Epithelial cell of esophagus (primary cell): ENCODE measurements at regions not wholly inside any gene's neighbourhood (a gene's known extent, or its start where the extent isn't known, plus 50 kb on each side); places are given as distances from the start of the nearest gene placed in this dataset.
A peak's percentile ranks its signal among the peaks of the same experiment; 100 is the strongest.

ENCODE experiments used
- DNase-seq: peaks from one replicate; pipeline ENCODE4 v3.0.0; 2010; ENCODE audit warnings: low read depth
- H3K4me3 ChIP-seq: 2 replicates; pipeline ENCODE4 v1.5.1; 2011; ENCODE audit warnings: mild to moderate bottlenecking, low read length, control low read depth
- TF ChIP-seq, protein P1 (sequence below): IDR thresholded peaks from 2 replicates; pipeline ENCODE4 v1.5.1; 2011; ENCODE audit warnings: low read depth, mild to moderate bottlenecking, low read length, control low read depth, inconsistent platforms; ENCODE audit not compliant: insufficient read depth; ENCODE audit errors: missing control alignments

DNA sequence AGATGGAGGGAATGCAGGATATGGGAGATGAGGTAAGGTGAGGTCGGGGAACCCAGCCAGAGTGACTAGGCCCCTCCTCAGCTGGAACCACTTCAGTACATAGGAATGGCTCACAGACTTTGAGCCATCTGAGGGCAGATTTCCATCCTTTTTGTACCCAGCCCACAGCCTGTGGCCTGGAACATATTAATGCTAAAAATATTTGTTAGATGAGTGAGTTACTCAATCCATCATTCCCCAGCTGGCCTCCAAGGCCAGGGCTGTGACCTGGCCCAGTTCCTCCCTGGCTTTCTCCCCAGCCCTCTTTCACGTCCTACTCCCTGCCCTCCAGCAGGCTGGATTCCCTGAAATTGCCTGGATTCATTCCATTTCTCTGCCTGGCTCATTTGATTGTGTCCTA lies 57.2 kb upstream of the PRDM11 start:
- peak; percentile 9 for DNase-seq
- TF ChIP-seq, protein P1, sequence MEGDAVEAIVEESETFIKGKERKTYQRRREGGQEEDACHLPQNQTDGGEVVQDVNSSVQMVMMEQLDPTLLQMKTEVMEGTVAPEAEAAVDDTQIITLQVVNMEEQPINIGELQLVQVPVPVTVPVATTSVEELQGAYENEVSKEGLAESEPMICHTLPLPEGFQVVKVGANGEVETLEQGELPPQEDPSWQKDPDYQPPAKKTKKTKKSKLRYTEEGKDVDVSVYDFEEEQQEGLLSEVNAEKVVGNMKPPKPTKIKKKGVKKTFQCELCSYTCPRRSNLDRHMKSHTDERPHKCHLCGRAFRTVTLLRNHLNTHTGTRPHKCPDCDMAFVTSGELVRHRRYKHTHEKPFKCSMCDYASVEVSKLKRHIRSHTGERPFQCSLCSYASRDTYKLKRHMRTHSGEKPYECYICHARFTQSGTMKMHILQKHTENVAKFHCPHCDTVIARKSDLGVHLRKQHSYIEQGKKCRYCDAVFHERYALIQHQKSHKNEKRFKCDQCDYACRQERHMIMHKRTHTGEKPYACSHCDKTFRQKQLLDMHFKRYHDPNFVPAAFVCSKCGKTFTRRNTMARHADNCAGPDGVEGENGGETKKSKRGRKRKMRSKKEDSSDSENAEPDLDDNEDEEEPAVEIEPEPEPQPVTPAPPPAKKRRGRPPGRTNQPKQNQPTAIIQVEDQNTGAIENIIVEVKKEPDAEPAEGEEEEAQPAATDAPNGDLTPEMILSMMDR: no peak
- no peak overlapping the region for H3K4me3 ChIP-seq

DNA sequence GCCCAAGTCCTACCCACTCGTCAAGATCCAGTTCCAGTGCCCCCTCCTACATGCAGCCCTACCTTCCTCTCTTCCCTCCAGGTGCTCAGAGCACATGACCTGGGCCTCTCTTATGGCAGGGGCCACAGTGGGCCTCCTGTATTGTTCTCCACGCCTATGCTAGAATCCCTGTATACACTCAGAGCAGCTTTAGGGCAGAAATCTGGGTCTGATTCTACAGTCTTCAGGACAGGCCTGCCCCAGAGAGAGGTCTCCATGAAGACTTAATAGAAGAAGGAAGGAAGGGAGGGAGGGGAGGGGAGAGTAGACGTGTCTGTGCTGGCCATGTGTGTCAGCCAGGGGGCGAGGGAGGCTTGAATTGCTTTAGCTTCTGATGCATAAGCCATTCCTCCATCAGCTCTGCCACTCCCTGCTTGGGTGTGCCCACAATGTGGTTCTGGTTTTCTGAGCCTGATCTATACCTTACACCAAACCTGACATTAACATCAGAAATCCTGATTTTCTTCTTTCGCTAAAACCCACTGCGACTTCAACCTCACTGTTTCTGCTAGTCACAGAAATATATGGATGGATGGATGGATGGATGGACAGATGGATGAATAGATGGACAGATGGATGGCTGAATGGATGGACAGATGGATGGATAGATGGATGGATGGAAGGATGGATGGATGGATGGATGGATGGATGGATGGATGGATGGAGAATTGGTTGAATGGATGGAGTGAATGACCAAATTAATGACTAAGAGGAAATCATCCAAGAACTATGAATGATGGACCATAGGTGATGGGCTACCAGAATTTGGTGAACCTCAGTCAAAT lies 56.6 kb upstream of the PRDM11 start:
- H3K4me3 ChIP-seq: no peak overlapping the region
- peak; percentile 52 for DNase-seq
- TF ChIP-seq, protein P1: peak; percentile 23

DNA sequence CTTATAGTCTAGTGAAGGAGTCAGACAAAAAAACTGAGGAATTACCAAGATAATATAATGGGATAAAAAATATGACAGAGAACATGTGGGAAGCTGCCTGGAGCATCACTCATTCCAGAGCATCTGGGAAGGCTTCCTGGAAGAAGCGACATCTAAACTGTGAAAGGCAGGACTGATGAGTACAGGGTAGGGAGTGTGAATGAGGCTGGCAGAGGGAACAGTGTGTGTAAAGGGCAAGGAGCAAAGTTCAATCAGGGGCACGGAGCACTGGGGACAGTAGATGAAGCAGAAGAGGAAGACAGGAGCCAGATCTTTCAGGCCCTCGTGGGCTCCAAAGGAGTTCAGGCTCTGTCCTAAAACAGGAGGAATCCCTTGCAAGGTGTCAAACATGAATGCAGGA lies 55.8 kb upstream of the PRDM11 start:
- TF ChIP-seq, protein P1: no peak
- H3K4me3 ChIP-seq: no peak overlapping the region
- no peak for DNase-seq

DNA sequence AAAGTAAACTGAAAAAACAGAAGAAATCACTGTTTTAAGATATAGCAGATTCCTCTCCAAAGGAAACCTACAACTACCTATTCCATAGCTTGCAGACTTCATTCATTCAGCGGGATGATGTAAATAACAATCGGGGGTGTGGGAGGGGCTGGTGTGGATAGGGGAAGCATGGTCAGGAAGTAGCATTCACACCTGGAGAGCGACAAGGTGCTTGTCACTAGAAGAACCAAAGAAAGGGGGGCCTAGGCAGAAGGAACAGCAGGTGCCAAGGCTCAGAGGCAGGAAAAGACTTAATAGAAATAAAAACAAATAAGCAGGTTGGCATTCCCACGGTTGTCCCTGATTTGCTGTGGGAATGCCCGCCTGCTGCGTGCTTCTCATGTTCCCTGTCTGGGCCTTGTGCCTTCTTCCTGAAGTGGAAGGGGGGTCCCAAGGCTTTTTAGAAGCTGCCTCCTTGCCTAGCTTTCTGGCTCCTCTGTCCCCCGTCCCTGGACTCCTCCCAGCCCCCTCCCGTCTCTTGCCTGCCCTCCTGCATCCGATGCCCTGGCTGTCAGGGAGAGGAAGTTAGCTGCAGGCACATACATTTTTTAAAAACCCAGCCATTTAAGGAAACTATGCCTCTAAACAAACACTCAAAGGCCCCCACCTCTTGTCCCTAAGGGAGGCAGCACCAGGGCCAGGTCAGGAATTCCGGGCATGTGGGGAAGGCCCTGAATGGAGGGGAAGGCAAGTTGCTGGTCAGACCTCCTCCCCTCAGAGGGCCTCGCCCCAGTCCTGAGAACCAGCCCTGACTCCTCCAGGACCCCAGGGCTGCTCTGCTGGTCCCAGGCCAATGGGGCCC lies 54.7 kb upstream of the PRDM11 start:
- DNase-seq: no peak
- TF ChIP-seq, protein P1: no peak
- H3K4me3 ChIP-seq: no peak overlapping the region

DNA sequence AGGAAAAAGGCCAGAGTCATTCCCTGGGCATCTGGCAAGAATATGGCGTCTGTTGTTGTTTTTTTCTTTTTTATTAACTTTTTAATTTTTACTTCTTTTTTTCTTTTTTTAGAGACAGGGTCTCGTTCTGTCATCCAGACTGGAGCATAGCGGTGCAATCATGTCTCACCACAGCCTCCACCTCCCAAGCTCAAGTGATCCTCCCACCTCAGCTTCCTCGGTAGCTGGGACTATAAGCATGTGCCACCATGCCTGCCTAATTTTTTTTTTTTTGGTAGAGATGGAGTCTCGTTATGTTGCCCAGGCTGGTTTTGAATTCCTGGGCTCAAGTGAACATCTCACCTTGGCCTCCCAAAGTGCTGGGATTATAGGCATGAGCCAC lies 54.0 kb upstream of the PRDM11 start:
- no peak overlapping the region for H3K4me3 ChIP-seq
- no peak for DNase-seq
- TF ChIP-seq, protein P1: no peak

DNA sequence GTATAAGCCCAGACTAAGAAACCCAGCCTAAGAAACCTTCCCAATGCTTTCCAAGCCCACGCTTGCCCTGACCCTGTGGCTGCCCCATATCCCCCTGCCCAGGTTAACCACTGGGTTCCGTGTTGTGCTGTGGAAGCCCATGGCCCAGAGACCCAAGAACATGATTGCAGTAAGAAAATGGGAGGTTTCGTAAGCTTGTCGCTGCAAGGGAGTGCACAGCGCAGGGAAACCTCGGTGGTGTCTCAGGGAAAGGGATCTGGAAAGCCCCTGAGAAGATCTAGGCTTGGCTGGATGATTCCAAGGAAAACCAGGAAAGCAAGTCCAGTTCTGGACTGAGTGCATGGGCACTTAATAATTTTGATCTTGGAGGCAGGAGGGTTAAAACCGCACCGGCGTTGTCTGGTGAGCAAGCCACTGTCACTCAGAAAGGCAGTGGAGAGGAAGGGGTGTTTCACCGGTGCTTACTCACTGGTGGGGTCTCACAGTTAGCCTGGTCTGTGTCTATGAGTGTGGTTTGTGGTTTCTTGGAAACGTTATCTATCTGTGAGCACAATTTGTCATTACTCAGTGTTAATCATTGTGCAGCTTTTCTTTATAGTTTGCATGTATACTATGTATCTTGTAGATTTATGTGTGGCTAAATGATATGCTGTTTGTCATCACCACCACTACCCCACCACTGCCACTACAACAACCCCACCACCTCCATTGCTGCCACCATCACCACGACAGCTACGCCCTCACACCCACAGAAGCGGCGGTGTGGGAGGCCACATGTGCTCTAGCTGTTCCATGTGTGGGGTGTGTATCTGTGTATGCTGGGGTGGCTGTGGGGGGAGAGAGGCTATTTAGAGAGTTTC lies 53.3 kb upstream of the PRDM11 start:
- TF ChIP-seq, protein P1: no peak
- DNase-seq: peak; percentile 15
- no peak overlapping the region for H3K4me3 ChIP-seq
